Fibroblast of skin of abdomen (primary cell): ENCODE measurements at regions not wholly inside any gene's neighbourhood (a gene's known extent, or its start where the extent isn't known, plus 50 kb on each side); places are given as distances from the start of the nearest gene placed in this dataset.
A peak's percentile ranks its signal among the peaks of the same experiment; 100 is the strongest.

Source experiments
- DNase-seq: peaks from one replicate; pipeline ENCODE4 v3.0.0-alpha.2; 2013

GRCh38 chr1:213737398-213738035, 250.3 kb upstream of the PROX1 start:
- no peak for DNase-seq

GRCh38 chr1:213738658-213739057, 249.1 kb upstream of the PROX1 start:
- DNase-seq, result no peak

GRCh38 chr1:213742992-213743391, 244.8 kb upstream of the PROX1 start:
- no peak for DNase-seq

- DNase-seq, result no peak
Observed at GRCh38 chr1:213744780-213745179, 243.0 kb upstream of the PROX1 start.

GRCh38 chr1:213745451-213745850, 242.3 kb upstream of the PROX1 start:
- DNase-seq, result no peak

GRCh38 chr1:213749558-213749957, 238.2 kb upstream of the PROX1 start:
- no peak for DNase-seq

GRCh38 chr1:213750231-213751063, 237.3 kb upstream of the PROX1 start:
- no peak for DNase-seq

GRCh38 chr1:213751064-213751397, 236.7 kb upstream of the PROX1 start:
- DNase-seq, result no peak

- DNase-seq, result no peak
Observed at GRCh38 chr1:213759359-213760181, 228.2 kb upstream of the PROX1 start.

GRCh38 chr1:213761845-213762407, 225.8 kb upstream of the PROX1 start:
- DNase-seq, result peak; percentile 40

GRCh38 chr1:213767683-213768082, 220.1 kb upstream of the PROX1 start:
- no peak for DNase-seq

- no peak for DNase-seq
Observed at GRCh38 chr1:213772128-213773063, 215.4 kb upstream of the PROX1 start.

- no peak for DNase-seq
Observed at GRCh38 chr1:213773975-213774374, 213.8 kb upstream of the PROX1 start.

GRCh38 chr1:213776969-213777368, 210.8 kb upstream of the PROX1 start:
- no peak for DNase-seq

- DNase-seq, result no peak
Observed at GRCh38 chr1:213779228-213779627, 208.5 kb upstream of the PROX1 start.

GRCh38 chr1:213782941-213783672, 204.7 kb upstream of the PROX1 start:
- DNase-seq, result no peak

- no peak for DNase-seq
Observed at GRCh38 chr1:213783893-213784292, 203.9 kb upstream of the PROX1 start.

GRCh38 chr1:213786683-213787082, 201.1 kb upstream of the PROX1 start:
- DNase-seq, result no peak

- no peak for DNase-seq
Observed at GRCh38 chr1:213790565-213790964, 197.2 kb upstream of the PROX1 start.

- DNase-seq, result no peak
Observed at GRCh38 chr1:213793482-213794067, 194.2 kb upstream of the PROX1 start.

- DNase-seq, result no peak
Observed at GRCh38 chr1:213796525-213796924, 191.2 kb upstream of the PROX1 start.
